SKM-1 (cell line): ENCODE measurements at regions not wholly inside any gene's neighbourhood (a gene's known extent, or its start where the extent isn't known, plus 50 kb on each side); places are given as distances from the start of the nearest gene placed in this dataset.
"Not testable (repeated sequence)": the region's sequence is repeated elsewhere in the genome, so short reads cannot be mapped to it uniquely, and the experiment has no call there.

Experiments
- DNase-seq: peaks from one replicate; lab custom pipeline; 2025; ENCODE audit not compliant: unreplicated experiment; lab: John Stamatoyannopoulos, UW

DNA sequence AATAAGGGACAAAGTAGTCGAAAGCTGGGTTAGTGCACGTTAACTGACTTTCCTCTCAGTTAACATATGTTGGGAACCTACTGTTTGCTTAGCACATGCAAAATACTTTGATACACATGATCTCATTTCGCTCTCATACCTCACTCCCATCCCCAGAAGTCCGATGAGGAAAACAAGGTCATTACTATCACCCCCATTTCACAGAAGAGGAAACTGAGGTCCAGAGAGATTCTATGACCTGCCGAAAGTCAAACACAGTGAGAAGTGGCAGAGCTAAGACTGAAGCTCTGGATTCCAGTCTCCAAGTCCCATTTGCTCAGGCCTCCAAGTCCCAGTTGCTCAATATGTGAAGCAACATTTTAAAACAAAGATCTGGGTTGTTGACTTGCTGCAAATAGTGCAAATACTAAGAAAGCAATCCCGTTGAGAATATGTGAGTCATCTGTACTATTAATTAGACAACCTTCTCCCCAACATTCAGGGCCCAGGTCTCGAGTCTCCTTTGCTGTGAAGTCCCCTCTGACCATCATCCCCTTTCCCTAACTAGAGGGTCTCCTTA lies 170.6 kb upstream of the PWP1 start:
- no peak for DNase-seq

DNA sequence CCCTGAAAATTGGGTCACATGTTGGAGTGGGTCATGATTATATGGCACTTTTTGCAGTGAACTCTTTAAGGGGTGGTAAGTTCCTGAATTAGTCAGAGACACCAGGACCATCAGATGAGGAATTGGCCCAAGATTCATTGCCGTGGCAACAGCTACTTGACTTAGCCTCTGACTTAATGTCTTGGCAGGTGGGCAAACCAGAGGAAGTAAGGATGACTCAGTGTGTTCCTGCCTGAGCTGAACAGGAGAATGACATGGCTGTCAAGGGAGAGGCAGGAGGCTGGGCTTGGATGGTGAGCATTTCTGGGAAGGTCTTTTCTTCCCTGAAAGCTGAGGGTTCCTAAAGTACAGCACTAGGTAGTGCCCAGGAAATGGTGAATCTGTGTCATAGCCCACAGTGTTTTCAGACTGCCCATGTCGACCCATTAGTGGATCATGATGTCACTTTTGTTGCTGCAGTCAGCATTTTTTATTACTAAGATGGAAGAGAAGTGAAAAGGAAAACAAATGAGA lies 170.1 kb upstream of the PWP1 start:
- no peak for DNase-seq

DNA sequence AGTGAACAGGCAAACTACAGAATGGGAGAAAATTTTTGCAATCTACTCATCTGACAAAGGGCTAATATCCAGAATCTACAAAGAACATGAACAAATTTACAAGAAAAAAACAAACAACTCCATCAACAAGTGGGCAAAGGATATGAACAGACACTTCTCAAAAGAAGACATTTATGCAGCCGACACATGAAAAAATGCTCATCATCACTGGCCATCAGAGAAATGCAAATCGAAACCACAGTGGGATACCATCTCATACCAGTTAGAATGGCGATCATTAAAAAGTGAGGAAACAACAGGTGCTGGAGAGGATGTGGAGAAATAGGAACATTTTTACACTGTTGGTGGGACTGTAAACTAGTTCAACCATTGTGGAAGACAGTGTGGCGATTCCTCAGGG lies 167.8 kb upstream of the PWP1 start:
- not testable (repeated sequence) for DNase-seq

DNA sequence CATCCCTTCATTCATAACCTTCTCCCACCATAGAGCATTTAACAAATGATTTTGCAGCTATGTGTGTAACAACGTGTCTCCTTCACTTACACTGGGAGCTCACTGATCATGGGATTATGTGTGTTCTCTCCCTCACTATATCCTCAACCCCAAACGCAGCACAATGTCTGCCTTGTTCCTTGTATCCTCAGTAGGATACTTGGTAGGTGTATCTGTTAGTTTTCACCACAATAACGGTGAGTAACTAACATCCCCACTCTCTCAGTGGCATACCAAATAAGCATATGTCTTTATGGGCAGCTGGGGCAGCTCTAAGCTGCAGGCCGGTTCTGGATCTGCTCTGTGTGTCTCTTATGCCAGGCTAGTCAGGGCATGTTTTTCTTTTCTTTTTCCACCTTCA lies 166.7 kb upstream of the PWP1 start:
- DNase-seq, result no peak

DNA sequence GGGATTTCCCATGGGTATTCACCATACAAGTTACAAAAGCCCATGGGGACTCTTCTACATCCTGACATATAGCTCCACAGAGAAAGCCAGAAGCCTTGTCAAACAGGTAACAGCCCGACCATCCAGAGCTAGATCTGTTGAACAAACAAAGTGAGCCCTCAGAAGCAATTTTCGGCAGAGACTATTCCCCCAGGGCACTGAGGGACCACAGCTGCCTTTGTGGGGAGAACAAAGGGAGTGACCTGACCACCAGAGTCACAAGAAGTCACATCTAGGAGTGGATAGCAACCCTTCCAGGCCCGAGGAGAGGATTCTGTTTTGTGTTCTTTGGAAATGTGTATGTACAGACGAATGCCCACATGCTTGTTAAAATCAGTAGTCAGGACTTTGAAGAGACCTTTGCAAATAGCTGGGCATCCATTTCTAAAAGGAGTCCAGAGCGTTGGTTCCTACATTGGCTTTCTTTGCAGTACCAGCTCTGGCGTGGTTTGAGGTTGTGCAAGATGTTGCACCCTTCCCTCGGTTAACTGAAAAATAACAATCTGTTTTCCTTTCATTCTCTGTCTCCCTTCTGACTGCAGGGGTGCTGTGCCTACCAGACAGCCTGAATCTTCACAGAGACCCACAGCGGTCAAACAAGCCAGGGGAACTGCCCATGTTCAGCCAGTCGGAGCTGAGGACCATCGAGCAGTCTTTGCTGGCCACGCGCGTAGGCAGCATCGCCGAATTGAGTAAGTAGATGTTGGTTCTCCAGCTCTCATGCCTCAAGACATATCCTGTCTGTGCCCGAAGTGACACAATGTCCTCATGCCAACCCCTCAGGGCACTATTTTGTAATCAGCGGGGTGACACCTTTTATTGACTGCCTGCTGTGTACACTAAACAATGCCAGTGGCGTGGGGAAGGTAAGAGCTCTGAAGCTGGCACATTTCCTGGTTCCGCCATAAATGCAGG lies 165.4 kb upstream of the PWP1 start:
- no peak for DNase-seq

DNA sequence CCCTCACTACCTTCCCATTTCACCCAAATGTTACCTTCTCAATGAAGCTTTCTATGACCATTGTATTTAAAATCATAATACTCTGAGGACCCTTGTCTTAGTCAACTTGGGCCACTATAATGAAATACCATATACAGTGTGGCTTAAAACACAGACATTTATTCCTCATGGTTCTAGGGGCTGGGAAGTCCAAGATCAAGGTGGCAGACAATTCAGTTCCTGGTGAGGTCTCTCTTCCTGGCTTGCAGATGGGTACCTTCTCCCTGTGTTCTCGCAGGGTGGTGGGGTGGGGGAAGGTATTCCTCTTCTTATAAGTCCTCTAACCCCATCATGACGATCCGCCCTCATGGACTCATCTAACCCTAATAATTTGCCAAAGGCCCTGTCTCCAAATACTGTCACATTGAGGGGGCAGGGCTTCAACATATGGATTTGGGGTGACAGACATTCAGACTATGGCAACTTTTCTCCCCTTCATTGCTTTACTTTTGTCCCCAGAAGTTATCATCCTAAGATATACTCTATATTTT lies 163.7 kb upstream of the PWP1 start:
- DNase-seq, result no peak

DNA sequence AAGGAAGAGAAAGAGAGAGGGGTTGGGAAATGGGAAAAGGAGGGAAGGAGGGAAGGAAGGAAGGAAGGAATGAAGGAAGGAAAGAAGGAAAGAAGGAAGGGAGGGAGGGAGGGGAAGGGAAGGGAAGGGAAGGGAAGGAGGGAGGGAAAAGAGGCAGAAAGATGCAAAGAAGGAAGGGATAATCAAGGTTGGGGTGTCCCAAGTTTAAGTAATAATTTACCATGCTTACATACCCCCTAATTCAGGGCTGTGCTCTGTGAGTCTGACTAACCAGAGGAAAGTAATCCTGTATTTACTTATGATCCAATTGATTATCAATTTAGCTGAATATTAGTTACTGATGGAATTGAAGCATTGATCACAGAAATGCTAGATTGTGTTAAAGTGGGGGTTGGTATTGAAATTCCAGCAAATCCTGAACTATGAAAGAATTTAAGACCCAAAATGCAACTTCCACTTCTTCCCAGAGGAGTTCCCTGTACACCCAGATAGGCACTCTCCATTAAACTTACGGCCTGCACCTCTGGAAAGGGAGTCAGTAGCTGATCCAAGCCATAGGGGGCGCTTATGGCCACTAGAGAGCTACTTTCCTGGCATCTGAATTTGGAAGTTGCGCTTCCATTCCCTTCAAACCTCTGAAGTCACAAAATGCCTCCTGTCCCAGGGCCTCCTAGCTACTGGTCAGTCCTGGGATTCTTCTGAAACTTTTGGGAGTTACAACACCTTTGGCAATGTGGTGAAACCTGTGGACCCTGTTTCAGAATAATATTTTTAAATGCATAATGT lies 162.7 kb upstream of the PWP1 start:
- no peak for DNase-seq

DNA sequence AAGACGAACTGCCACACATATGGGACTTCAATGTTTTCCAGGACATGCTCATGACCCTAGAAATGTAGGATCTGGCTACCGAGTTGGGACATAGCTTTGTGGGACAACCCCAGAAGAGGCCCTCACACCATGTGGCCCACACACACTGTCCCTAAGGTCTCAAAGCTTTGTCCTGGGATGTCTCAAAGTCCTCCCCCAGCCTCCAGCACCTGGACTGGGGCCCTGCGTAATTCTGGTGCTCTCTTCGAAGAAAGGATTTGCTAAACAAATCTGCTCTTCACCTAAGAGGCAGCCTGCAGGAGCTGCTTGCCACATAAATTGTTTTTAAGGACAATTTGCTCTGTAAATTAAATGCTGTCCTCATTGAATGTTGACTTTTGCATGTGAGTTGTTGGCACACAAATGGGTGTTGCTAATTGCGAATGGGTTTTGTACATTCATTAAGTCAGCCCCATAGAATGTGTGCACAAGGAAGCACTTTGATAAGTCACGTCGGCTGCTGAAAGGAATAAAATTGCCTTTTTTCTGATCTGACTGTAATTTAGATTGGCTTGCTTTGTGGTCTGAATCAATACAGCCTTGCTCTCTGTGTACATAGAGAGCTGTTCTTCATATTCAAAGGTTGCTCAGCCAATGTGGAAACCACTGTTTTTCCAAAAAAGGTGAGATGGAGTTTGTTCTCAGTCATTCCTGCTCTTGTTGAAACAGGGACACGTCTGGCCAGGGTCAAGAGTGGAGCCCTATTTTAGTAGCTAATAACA lies 161.6 kb upstream of the PWP1 start:
- DNase-seq, result no peak

DNA sequence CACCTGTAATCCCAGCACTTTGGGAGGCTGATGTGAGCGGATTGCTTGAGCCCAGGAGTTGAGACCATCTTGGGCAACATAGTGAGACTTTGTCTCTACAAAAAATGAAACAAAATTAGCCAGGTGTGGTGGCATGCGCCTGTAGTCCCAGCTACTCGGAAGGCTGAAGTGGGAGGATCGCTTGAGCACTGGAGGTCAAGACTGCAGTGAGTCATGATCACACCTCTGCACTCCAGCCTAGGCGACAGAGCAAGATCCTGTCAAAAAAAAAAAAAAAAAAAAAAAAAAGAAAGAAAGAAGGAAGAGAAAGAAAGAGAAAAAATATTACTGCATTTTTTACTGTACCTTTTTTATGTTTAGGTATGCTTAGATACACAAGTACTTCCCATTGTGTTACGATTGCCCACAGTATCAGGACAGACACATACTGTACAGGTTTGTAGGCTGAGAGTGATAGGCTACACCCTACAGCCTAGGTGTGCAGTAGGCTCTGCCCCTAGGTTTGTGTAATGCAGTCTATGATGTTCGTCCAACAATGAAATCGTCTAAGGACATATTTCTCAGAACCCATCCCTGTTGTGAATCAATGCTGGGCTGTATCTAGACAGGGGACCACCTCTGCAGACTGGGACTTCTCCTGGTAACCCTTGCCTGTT lies 160.4 kb upstream of the PWP1 start:
- no peak for DNase-seq

DNA sequence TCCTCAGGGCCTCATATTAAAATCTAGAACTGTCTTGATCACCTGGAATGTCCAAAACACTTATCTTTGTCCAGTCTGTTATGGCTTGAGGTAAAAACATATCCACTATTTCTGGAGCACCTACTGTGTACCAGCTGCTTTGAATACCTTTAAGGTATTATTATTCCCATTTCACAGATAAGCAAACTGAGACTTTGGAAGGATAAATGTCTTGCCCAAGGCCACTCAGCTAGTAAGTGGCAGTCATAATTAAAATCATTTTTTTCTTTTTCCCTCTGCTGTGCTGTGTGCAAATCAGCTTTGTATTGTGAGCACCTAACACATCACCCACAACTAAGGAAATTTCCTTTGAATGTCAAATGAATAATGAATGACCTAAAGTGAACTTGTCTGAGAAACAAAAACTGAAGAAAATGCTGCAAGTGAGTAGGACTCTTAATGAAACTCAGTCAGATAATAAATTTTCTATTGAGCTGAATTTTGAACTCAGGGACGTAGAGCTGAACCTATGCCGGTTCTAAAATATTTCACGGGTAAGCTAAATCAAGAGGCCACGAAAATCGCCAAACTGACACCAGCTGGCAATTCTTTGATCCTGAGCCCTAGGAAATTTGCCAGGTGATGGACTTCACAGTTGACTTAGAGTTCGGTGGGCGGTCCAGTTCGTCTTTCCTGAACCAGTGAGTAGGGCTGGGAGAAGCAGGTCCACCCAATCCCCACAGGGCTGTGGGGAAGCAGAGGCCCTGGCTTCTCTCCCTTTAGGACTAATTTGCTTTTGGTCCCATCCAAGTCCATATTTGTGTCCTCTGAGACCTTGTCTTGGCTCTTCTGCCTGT lies 159.7 kb upstream of the PWP1 start:
- no peak for DNase-seq

DNA sequence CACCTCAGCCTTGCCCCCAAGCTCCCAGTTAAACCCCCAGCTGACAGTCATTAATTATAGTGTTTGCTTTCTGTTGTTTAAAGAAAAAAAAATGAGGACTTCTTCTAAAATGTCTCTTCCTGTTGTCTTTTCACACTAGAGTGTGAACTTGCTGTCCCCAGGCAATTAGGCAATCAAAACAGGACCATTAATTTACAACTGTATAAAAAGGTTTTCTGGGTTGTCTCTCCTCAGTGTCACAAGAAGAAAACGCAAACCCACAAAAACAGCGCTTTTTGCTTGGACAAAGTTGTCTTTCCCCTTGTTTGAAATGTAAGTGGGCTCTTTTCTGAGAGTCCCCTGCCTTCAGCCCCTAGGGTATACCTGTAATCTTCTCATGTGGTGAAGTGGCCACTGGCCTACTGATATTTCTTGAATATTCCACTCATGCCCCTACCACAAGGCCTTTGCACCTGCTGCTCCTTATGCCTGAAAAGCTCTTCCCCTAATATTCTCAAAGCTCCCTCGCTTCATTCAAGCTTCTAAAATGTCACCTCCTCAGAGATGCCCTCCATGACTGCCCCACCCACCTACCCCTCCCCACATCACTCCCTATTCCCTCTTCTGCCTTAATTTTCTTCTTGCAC lies 158.9 kb upstream of the PWP1 start:
- no peak for DNase-seq

DNA sequence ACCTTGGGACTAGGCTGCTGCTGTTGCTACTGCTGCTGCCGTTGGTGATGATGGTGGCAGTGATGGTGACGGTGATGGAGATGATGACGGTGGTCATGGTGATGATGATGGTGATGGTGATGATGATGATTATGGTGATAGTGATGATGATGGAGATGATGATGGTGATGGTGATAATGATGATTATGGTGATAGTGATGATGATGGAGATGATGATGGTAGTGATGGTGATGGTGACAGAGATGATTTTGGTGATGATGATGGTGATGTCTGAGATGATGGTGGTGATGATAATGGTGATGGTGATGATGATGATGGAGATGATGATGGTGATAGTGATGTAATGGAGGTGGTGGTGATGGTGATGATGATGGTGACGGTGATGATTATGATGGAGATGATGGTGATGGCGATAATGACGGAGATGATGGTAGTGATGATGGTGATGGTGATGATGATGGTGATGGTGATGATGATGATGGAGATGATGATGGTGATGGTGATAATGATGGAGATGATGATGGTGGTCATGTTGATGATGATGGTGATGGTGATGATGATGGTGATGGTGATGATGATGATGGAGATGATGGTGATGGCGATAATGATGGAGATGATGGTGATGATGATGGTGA lies 156.8 kb upstream of the PWP1 start:
- no peak for DNase-seq

DNA sequence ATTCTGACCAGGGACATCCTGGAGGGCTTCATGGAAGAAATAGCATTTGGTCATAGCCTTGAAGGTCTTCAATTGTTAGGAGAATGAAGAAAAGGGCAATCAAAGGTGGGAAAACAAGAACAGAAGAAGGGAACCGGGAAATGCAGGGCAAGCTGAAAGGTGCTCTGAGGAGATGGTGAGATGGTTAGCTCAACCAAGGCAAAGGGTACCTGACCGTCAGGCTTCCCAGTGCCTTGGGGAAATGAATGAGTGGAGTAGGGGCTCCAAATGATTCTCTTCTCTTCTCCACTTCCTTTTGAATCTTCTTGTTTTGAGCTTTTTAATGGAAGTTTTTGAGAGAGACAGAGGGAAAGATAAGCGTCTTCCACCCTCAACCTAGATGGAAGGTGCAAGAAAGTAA lies 155.6 kb upstream of the PWP1 start:
- DNase-seq, result no peak

DNA sequence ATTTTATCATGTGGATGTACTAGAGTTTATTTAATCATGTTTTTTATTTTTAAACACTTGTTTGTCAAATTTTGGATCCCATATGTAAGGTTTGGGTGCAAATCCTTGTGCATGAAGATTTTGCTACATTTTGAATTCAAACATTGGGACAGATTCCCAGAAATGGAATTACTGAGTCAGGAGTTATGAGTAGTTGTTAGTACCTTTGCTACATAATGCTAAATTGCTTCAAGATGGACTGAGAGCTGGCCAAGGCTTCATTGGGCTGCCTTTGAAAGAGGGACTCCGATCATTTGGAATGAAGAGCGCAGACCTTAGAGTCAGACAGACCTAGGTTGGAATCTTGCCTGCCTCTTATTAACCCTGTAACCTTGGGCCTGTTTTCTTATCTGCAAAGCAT lies 154.9 kb upstream of the PWP1 start:
- DNase-seq, result no peak

DNA sequence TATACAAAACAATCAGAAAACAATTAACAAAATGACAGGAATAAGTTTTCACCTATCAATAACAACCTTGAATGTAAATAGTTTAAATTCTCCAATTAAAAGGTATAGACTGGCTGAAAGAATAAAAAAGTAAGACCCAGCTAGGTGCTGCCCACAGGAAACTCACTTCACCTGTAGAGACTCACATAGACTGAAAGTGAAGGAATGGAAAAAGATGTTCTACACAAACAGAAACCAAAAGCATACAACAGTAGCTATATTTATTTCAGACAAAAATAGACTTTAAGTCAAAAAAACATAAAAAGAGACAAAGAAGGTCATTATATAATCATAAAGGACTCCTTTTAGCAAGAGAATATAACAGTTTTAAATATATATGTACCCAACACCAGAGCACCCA lies 152.4 kb upstream of the PWP1 start:
- DNase-seq, result no peak

DNA sequence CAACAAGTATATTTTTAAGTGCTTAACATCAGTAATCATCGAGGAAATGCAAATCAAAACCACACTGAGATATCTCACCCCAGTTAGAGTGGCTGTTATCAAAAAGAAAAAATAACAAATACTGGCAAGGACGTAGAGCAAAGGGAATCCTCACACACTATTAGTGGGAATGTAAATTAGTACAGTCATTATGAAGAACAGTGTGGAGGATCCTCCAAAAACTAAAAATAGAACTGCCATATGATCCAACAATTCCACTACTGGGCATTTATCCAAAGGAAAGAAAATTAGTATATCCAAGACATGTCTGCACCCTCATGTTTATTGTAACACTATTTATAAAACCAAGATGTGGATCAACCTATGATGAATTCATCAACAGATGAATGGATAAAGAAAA lies 149.0 kb upstream of the PWP1 start:
- DNase-seq, result no peak

DNA sequence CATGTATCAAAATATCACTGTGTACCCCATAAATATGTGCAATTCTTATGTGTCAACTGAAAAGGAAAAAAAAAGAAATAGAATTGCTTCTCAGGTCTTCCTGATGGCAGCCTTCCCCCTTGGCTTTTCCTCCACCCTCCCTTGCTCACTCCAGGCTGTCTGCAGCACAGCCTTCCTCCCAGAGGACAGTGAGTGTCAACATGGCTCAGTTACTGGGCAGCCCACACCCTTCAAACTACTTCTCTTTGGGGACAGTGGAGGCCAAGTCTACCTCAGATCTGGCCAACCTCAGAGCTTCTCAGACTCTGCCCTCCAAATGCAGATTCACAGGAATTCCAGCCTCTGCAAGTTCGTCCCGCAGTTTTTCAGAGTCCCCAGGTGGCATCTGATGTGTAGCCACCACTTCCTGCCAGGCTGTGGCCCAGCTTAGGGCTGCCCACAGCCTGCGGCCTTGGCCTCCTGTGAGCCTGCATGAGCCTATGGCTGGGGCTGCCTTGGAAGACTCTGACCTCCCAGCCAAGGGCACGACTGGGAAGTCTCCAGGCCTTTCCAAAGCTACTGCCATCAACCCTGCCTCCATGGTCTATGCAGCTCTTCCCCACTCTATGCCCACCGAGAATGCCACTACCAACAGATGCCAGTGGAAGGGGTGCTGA lies 148.0 kb upstream of the PWP1 start:
- no peak for DNase-seq
